ENCODE measurements at regions not wholly inside any gene's neighbourhood (a gene's known extent, or its start where the extent isn't known, plus 50 kb on each side); places are given as distances from the start of the nearest gene placed in this dataset.

GRCh38 chr10:59085054-59085453, 91.4 kb upstream of the PHYHIPL start:
- no peak for TF ChIP-seq CTCF (IDR thresholded peaks at IDR 0.05; ENCODE audit: insufficient read depth, low read depth, low read length)
- H3K4me3 ChIP-seq (ENCODE audit: low read depth, low read length) = no peak overlapping the region
- DNase-seq (ENCODE audit: low read depth) = no peak

DNA sequence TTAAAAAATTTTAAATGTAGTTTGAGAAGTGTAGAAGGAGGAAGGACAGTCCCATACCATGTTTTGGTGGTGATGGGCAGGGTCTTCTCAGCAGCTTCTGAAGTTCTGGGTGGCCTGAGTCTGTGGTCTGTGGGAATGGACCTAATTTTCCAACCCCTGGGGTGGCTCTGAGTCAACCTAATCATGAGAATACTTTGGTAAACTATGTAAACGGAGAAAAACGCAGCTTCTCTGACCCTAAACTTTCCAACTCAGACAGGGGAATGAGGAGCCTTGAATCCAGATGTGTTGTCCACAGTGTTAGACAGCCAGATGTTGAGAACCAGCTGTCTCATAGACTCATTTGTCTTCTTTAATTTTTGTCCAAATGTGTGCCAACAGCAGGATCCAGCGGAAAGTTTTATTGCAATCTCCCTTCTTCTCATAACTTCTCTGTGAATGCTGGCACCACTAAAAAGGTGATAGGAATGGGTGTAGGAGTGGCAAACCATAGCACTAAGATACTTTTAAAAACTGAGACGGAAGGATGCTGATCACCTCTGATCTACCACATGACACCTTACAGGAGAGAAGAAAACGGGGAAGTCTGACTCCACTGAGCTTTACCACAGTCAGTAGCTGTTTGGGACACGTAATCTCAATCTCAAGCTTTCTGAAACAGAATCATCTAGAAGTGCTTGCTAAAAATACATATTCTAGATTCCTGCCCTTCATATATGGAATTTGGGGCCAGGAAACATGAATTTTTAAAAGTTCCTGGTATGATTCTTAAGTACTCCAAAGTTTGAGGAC, 90.5 kb upstream of the PHYHIPL start:
- no peak overlapping the region for H3K4me3 ChIP-seq (ENCODE audit: low read depth, low read length)
- no peak for DNase-seq (ENCODE audit: low read depth)
- TF ChIP-seq CTCF (IDR thresholded peaks at IDR 0.05; ENCODE audit: insufficient read depth, low read depth, low read length) = no peak

DNA sequence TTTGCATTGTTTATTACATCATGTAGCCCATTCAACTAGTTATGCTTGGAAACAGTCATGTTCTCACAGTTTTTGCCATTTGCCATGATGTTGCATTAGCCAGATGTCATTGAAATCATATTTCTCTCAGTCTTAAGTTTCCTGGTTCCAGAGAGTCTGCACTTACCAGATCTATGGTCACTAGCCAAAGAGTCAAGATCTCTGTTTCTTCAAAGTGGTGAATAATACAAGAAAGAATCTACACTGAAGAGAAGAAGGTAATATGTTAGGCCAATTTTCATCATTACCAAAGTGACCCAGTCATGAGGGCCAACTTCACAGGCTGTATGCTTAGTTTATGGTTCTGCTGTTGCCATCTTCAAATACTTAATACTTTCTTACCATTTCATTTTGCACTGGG, 89.0 kb upstream of the PHYHIPL start:
- no peak for DNase-seq (ENCODE audit: low read depth)
- TF ChIP-seq CTCF (IDR thresholded peaks at IDR 0.05; ENCODE audit: insufficient read depth, low read depth, low read length) = no peak
- H3K4me3 ChIP-seq (ENCODE audit: low read depth, low read length) = no peak overlapping the region

DNA sequence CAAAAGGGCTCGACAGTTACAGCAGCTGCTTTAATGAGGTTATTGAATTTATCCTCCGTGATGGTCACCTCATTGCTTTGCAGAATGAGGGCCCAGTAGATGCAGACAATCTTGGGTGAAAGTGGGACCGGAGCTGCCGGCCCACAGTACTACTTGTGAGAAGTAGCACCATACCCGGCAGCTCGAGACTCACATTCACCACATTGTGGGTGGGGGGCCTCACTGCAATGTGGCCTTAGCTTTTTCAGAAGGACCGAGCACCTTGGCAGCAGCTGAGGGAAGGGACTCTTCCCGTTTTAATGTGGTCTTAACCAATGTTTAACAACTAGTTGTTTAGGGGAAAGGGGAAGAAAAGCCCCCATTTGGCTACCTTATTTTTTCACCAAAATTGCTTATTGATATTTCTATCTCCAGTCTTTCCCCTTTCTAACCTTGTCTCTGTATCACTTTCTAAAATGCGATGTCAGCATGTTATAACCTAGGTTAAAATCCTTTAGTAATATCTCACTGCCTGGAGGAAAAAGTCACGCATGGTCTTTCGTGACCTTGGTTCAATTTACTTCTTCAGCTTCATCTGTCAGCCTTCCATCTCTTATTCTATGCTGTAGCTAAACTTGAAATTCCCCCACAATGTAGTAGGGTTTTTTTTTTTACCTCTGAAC, 87.4 kb upstream of the PHYHIPL start:
- no peak for TF ChIP-seq CTCF (IDR thresholded peaks at IDR 0.05; ENCODE audit: insufficient read depth, low read depth, low read length)
- DNase-seq (ENCODE audit: low read depth) = no peak
- no peak overlapping the region for H3K4me3 ChIP-seq (ENCODE audit: low read depth, low read length)

DNA sequence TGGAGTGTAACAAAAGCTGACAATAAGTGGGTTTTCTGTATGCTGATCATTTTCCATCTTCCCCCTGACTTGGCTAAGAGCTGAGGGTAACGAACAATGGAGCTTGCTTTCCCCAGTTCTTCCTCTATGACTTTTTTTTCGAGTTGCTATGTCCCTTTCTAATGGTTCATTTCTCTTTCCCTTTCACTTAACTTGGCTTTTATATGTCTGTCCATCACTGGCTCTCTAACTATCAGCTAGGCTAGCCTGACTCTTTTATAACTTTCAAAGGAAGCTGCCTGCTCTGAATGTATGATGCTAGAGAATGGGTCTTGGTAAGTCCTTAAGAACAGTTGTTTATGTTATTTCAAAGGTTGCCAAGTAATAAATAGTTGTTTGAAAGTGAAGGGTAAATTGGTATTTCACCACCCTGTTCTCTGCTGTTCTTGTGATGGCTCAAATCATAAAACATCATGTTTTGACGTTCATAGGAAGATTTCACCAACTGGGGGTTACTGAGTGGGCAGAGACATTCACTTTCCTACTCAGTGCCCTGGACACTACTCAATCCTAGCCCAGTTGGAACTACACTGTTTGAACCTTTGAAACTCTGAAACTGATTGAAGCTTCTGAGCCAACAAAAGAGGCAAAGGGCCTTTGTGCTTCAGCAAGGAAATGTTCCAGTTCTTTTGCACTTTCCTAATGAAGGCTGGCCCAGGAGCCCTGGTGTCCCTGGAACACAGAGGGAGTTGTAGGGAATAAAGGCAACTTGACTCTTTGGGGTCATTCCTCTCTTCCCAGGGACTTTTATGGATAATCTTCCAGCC, 85.4 kb upstream of the PHYHIPL start:
- no peak overlapping the region for H3K4me3 ChIP-seq (ENCODE audit: low read depth, low read length)
- TF ChIP-seq CTCF (IDR thresholded peaks at IDR 0.05; ENCODE audit: insufficient read depth, low read depth, low read length) = no peak
- DNase-seq (ENCODE audit: low read depth) = no peak

DNA sequence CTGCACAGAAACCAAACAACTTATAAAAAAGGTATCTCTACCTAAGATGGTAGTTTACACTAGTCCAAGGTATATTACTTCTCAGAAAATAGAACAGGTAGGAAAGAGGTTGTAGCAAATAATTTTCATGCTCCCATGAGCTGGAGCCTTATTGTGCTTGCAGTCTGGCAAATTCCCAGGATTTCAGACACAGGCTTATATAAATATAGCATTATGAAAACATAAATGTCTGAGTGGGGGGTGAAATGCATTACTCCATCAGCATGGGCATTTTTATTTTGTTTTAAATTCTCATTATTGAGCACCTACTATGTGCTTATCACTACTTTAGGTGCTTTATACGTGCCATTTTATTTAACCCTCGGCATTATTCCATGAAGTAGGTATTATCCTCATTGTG, 83.0 kb upstream of the PHYHIPL start:
- TF ChIP-seq CTCF (IDR thresholded peaks at IDR 0.05; ENCODE audit: insufficient read depth, low read depth, low read length) = no peak
- DNase-seq (ENCODE audit: low read depth) = no peak
- no peak overlapping the region for H3K4me3 ChIP-seq (ENCODE audit: low read depth, low read length)
